ENCODE measurements at regions not wholly inside any gene's neighbourhood (a gene's known extent, or its start where the extent isn't known, plus 50 kb on each side); places are given as distances from the start of the nearest gene placed in this dataset.

- H3K36me3 ChIP-seq (replicated peaks; ENCODE audit: low read depth, low read length): no peaks in the 10 kb centered on the region
- H4K20me1 ChIP-seq (ENCODE audit: insufficient read depth, low read length): no peaks in the 10 kb centered on the region
- H3K79me2 ChIP-seq (ENCODE audit: low read length): no peaks in the 10 kb centered on the region
- TF ChIP-seq EZH2phosphoT487 (IDR thresholded peaks at IDR 0.05; ENCODE audit: low read depth): no peak
- no peak for TF ChIP-seq CTCF (IDR thresholded peaks at IDR 0.05; ENCODE audit: low read depth, low read length)
- H3K27ac ChIP-seq (ENCODE audit: low read length): no peak overlapping the region
- no peak overlapping the region for H3K9ac ChIP-seq (ENCODE audit: low read length)
- no peak overlapping the region for H3K4me2 ChIP-seq (ENCODE audit: low read length)
- no peaks in the 10 kb centered on the region for H3K27me3 ChIP-seq (ENCODE audit: low read depth, low read length)
- no peak overlapping the region for H2AFZ ChIP-seq (ENCODE audit: low read depth, low read length)
- H3K4me1 ChIP-seq (ENCODE audit: low read length): no peaks in the 10 kb centered on the region
- H3K4me3 ChIP-seq (ENCODE audit: low read length): no peak overlapping the region
- H3K9me3 ChIP-seq (ENCODE audit: insufficient read depth, low read length): no peaks in the 10 kb centered on the region
These were observed 215.6 kb upstream of the TMEFF2 start for GRCh38 chr2:192410319-192410718.

GRCh38 chr2:192407692-192408091, 213.0 kb upstream of the TMEFF2 start:
- H3K9ac ChIP-seq (ENCODE audit: low read length): no peak overlapping the region
- no peaks in the 10 kb centered on the region for H4K20me1 ChIP-seq (ENCODE audit: insufficient read depth, low read length)
- no peaks in the 10 kb centered on the region for H3K27me3 ChIP-seq (ENCODE audit: low read depth, low read length)
- no peaks in the 10 kb centered on the region for H3K79me2 ChIP-seq (ENCODE audit: low read length)
- TF ChIP-seq EZH2phosphoT487 (IDR thresholded peaks at IDR 0.05; ENCODE audit: low read depth): no peak
- no peaks in the 10 kb centered on the region for H3K4me1 ChIP-seq (ENCODE audit: low read length)
- no peak overlapping the region for H3K27ac ChIP-seq (ENCODE audit: low read length)
- no peak overlapping the region for H3K4me3 ChIP-seq (ENCODE audit: low read length)
- H2AFZ ChIP-seq (ENCODE audit: low read depth, low read length): no peak overlapping the region
- H3K9me3 ChIP-seq (ENCODE audit: insufficient read depth, low read length): no peaks in the 10 kb centered on the region
- no peak overlapping the region for H3K4me2 ChIP-seq (ENCODE audit: low read length)
- H3K36me3 ChIP-seq (replicated peaks; ENCODE audit: low read depth, low read length): no peaks in the 10 kb centered on the region

GRCh38 chr2:192398236-192398635, 203.5 kb upstream of the TMEFF2 start:
- H3K4me2 ChIP-seq (ENCODE audit: low read length): no peak overlapping the region
- no peak overlapping the region for H3K27ac ChIP-seq (ENCODE audit: low read length)
- no peaks in the 10 kb centered on the region for H3K36me3 ChIP-seq (replicated peaks; ENCODE audit: low read depth, low read length)
- no peak overlapping the region for H3K9ac ChIP-seq (ENCODE audit: low read length)
- H3K27me3 ChIP-seq (ENCODE audit: low read depth, low read length): no peaks in the 10 kb centered on the region
- TF ChIP-seq CTCF (IDR thresholded peaks at IDR 0.05; ENCODE audit: low read depth, low read length): no peak
- no peak for TF ChIP-seq EZH2phosphoT487 (IDR thresholded peaks at IDR 0.05; ENCODE audit: low read depth)
- no peaks in the 10 kb centered on the region for H3K79me2 ChIP-seq (ENCODE audit: low read length)
- H3K4me3 ChIP-seq (ENCODE audit: low read length): no peak overlapping the region
- 0 out of 2 replicates have a peak, but pooled peaks cover 7% of the 10 kb centered on the region for H3K9me3 ChIP-seq (ENCODE audit: insufficient read depth, low read length)
- H4K20me1 ChIP-seq (ENCODE audit: insufficient read depth, low read length): no peaks in the 10 kb centered on the region
- H3K4me1 ChIP-seq (ENCODE audit: low read length): no peaks in the 10 kb centered on the region
- H2AFZ ChIP-seq (ENCODE audit: low read depth, low read length): no peak overlapping the region

GRCh38 chr2:192394605-192395004, 199.9 kb upstream of the TMEFF2 start:
- no peaks in the 10 kb centered on the region for H3K79me2 ChIP-seq (ENCODE audit: low read length)
- H4K20me1 ChIP-seq (ENCODE audit: insufficient read depth, low read length): no peaks in the 10 kb centered on the region
- H3K4me2 ChIP-seq (ENCODE audit: low read length): no peak overlapping the region
- H3K4me3 ChIP-seq (ENCODE audit: low read length): no peak overlapping the region
- no peaks in the 10 kb centered on the region for H3K36me3 ChIP-seq (replicated peaks; ENCODE audit: low read depth, low read length)
- H3K4me1 ChIP-seq (ENCODE audit: low read length): no peaks in the 10 kb centered on the region
- no peak overlapping the region for H3K9ac ChIP-seq (ENCODE audit: low read length)
- no peak overlapping the region for H2AFZ ChIP-seq (ENCODE audit: low read depth, low read length)
- H3K27ac ChIP-seq (ENCODE audit: low read length): no peak overlapping the region
- no peaks in the 10 kb centered on the region for H3K27me3 ChIP-seq (ENCODE audit: low read depth, low read length)
- TF ChIP-seq EZH2phosphoT487 (IDR thresholded peaks at IDR 0.05; ENCODE audit: low read depth): no peak
- TF ChIP-seq CTCF (IDR thresholded peaks at IDR 0.05; ENCODE audit: low read depth, low read length): no peak
- H3K9me3 ChIP-seq (ENCODE audit: insufficient read depth, low read length): 0 out of 2 replicates have a peak, but pooled peaks cover 7% of the 10 kb centered on the region

- H3K4me2 ChIP-seq (ENCODE audit: low read length): no peak overlapping the region
- H3K79me2 ChIP-seq (ENCODE audit: low read length): no peaks in the 10 kb centered on the region
- no peaks in the 10 kb centered on the region for H3K9me3 ChIP-seq (ENCODE audit: insufficient read depth, low read length)
- no peaks in the 10 kb centered on the region for H3K36me3 ChIP-seq (replicated peaks; ENCODE audit: low read depth, low read length)
- H3K4me1 ChIP-seq (ENCODE audit: low read length): no peaks in the 10 kb centered on the region
- no peak overlapping the region for H3K27ac ChIP-seq (ENCODE audit: low read length)
- no peak overlapping the region for H3K4me3 ChIP-seq (ENCODE audit: low read length)
- H2AFZ ChIP-seq (ENCODE audit: low read depth, low read length): no peak overlapping the region
- TF ChIP-seq CTCF (IDR thresholded peaks at IDR 0.05; ENCODE audit: low read depth, low read length): no peak
- TF ChIP-seq EZH2phosphoT487 (IDR thresholded peaks at IDR 0.05; ENCODE audit: low read depth): no peak
- no peaks in the 10 kb centered on the region for H4K20me1 ChIP-seq (ENCODE audit: insufficient read depth, low read length)
- H3K9ac ChIP-seq (ENCODE audit: low read length): no peak overlapping the region
- H3K27me3 ChIP-seq (ENCODE audit: low read depth, low read length): no peaks in the 10 kb centered on the region
These were observed 196.3 kb upstream of the TMEFF2 start for GRCh38 chr2:192391041-192391440.
